Natural killer cell (primary cell): ENCODE measurements at regions not wholly inside any gene's neighbourhood (a gene's known extent, or its start where the extent isn't known, plus 50 kb on each side); places are given as distances from the start of the nearest gene placed in this dataset.
"Not testable (repeated sequence)": the region's sequence is repeated elsewhere in the genome, so short reads cannot be mapped to it uniquely, and the experiment has no call there.

Experiments used
- ATAC-seq, 3 donors: fragments of 150-1000 bp in 2 of 3; fragments of 200-7000 bp in 1 of 3; cut with Tn5 transposase; 1 replicate in 1 of 3; 2 replicates in 2 of 3; pipeline ENCODE4 v1.10.0; 2021; ENCODE audit warnings: mild to moderate bottlenecking in 2 of 3, moderate library complexity in 2 of 3
- DNase-seq, 2 donors: peaks; one replicate each; pipeline versions ENCODE4 v3.0.0 to v3.0.0-alpha.2; 2013 to 2021; ENCODE audit warnings: mixed read lengths in 1 of 2
- H3K27ac ChIP-seq: one replicate; pipeline ENCODE4 v1.5.1; 2013; ENCODE audit warnings: mild to moderate bottlenecking, low read length
- H3K27me3 ChIP-seq: one replicate; pipeline ENCODE4 v1.6.1; 2013; ENCODE audit warnings: low read length; ENCODE audit not compliant: control insufficient read depth, insufficient read depth
- H3K36me3 ChIP-seq: one replicate; pipeline ENCODE4 v1.6.1; 2013; ENCODE audit warnings: low read length; ENCODE audit not compliant: control insufficient read depth, insufficient read depth
- H3K4me1 ChIP-seq: one replicate; pipeline ENCODE4 v1.6.1; 2013; ENCODE audit warnings: low read length; ENCODE audit not compliant: control insufficient read depth, insufficient read depth
- H3K4me3 ChIP-seq: one replicate; pipeline ENCODE4 v1.5.1; 2013; ENCODE audit warnings: low read length
- H3K9me3 ChIP-seq: one replicate; pipeline ENCODE4 v1.6.1; 2013; ENCODE audit warnings: low read length; ENCODE audit not compliant: control insufficient read depth, insufficient read depth
- H3K27ac Mint-ChIP-seq, 2 donors: one replicate each; pipeline ENCODE4 v1.8.0; 2022; ENCODE audit warnings: mild to moderate bottlenecking in 2 of 2, mixed read lengths in 2 of 2, moderate library complexity in 1 of 2
- H3K27me3 Mint-ChIP-seq, 2 donors: one replicate each; pipeline ENCODE4 v1.8.0; 2022; ENCODE audit warnings: low read depth in 2 of 2, mixed read lengths in 2 of 2
- H3K36me3 Mint-ChIP-seq: one replicate; pipeline ENCODE4 v1.8.0; 2022; ENCODE audit warnings: mixed read lengths
- H3K4me1 Mint-ChIP-seq, 2 donors: one replicate each; pipeline ENCODE4 v1.8.0; 2022; ENCODE audit warnings: mixed read lengths in 2 of 2
- H3K4me3 Mint-ChIP-seq: one replicate; pipeline ENCODE4 v1.8.0; 2022; ENCODE audit warnings: mild to moderate bottlenecking, moderate library complexity, mixed read lengths
- H3K9me3 Mint-ChIP-seq, 2 donors: one replicate each; pipeline ENCODE4 v1.8.0; 2022; ENCODE audit warnings: mixed read lengths in 2 of 2
- whole genome bisulfite sequencing: methylation state at CpG from one replicate; pipeline ENCODE4 v1.1.7; 2013; ENCODE audit warnings: missing lambda C conversion rate; ENCODE audit not compliant: insufficient coverage; 5-methylcytosine and 5-hydroxymethylcytosine counted together
- intact Hi-C: fragments of 100-400 bp; cut with micrococcal nuclease; formaldehyde crosslinking; loops from one replicate; pipeline ENCODE4 v1.14.2; 2022
- TF ChIP-seq, protein P1 (sequence below): fragments of 200-600 bp; IDR thresholded peaks from one replicate; pipeline ENCODE4 v1.8.0; 2022; ENCODE audit warnings: antibody characterized with exemption

DNA sequence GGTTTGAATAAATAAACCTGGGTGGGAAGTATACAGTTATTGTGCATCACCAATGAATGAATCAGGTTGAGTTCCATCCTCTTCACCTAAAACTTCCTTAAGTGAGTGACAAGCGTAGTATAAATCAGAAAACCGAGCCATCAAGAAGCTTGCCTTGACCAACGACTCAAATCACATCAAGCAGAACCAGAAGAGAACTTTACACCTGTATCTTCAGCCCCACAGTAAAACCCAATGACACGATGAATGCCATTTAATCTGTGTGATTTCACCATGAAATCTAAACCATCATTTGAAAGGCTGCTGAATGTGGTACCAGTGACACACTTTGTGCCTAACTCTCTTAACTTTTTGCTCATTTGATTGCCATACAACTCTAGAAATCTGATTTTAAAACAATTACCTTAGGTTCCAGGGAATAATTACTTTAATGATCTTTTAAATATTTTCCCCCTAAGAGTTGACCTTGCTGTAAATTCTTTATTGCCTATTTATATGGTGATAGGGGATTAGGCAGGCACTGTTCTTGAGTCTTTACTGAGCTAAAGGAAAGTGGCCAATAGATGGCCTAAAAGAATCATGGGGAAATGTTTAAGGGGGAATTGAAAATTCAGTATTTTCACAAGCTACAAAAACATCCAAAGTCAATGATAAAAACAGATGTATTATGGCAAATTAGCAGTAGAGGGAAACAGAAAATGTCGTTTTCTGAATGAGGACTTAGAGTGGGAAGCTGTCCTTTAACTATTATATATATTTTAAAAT is 152.0 kb upstream of the EYA4 start:
- H3K27me3 Mint-ChIP-seq = no peaks in the 10 kb centered on the region
- Histone ChIP-seq H3K27ac (no peak overlapping the region), H3K4me1 (no peaks in the 10 kb centered on the region), H3K27me3 (no peaks in the 10 kb centered on the region), H3K36me3 (no peaks in the 10 kb centered on the region), H3K9me3 (no peaks in the 10 kb centered on the region), H3K4me3 (no peak overlapping the region)
- no peak for DNase-seq
- no peaks in the 10 kb centered on the region for H3K36me3 Mint-ChIP-seq
- no peaks in the 10 kb centered on the region for H3K4me1 Mint-ChIP-seq
- ATAC-seq = no peak
- intact Hi-C loops = no loop called here
- no peak overlapping the region for H3K4me3 Mint-ChIP-seq
- no peak overlapping the region for H3K27ac Mint-ChIP-seq
- 83% methylated on average over 4 of the region's 5 CpGs for WGBS
- peaks cover 2 to 3% of the 10 kb centered on the region in 2 donors for H3K9me3 Mint-ChIP-seq
- TF ChIP-seq, protein P1, sequence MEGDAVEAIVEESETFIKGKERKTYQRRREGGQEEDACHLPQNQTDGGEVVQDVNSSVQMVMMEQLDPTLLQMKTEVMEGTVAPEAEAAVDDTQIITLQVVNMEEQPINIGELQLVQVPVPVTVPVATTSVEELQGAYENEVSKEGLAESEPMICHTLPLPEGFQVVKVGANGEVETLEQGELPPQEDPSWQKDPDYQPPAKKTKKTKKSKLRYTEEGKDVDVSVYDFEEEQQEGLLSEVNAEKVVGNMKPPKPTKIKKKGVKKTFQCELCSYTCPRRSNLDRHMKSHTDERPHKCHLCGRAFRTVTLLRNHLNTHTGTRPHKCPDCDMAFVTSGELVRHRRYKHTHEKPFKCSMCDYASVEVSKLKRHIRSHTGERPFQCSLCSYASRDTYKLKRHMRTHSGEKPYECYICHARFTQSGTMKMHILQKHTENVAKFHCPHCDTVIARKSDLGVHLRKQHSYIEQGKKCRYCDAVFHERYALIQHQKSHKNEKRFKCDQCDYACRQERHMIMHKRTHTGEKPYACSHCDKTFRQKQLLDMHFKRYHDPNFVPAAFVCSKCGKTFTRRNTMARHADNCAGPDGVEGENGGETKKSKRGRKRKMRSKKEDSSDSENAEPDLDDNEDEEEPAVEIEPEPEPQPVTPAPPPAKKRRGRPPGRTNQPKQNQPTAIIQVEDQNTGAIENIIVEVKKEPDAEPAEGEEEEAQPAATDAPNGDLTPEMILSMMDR = no peak

DNA sequence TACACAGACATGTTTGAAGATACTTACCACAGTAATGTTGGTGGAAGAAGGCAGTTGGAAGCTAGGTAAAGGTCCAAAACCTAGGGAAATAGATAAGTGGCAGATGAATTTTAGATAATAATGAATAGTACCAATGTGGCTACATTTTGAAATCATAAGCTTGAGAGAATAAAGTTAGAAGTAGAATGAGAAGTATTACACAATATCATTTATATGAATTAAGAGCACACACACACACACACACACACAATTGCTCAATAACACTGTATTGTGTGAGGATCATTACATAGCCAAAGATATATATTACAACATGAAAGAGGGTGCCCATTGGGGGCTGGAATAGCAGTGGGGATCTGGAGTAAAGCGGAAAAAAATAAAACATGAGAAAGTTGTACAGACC is 149.0 kb upstream of the EYA4 start:
- H3K4me1 Mint-ChIP-seq = no peaks in the 10 kb centered on the region
- H3K36me3 Mint-ChIP-seq = no peaks in the 10 kb centered on the region
- H3K4me1 ChIP-seq = no peaks in the 10 kb centered on the region
- H3K27ac ChIP-seq = no peak overlapping the region
- H3K27me3 ChIP-seq = no peaks in the 10 kb centered on the region
- no peak overlapping the region for H3K27ac Mint-ChIP-seq
- no peak overlapping the region for H3K4me3 Mint-ChIP-seq
- no peaks in the 10 kb centered on the region for H3K9me3 ChIP-seq
- no peak for ATAC-seq
- no peak overlapping the region for H3K4me3 ChIP-seq
- intact Hi-C loops = no loop called here
- no peak for DNase-seq
- 100% methylated on average over 1 of the region's 1 CpG for WGBS
- peaks cover 2% of the 10 kb centered on the region in 2 donors for H3K9me3 Mint-ChIP-seq
- H3K36me3 ChIP-seq = no peaks in the 10 kb centered on the region
- no peaks in the 10 kb centered on the region for H3K27me3 Mint-ChIP-seq
- TF ChIP-seq, protein P1 = no peak

DNA sequence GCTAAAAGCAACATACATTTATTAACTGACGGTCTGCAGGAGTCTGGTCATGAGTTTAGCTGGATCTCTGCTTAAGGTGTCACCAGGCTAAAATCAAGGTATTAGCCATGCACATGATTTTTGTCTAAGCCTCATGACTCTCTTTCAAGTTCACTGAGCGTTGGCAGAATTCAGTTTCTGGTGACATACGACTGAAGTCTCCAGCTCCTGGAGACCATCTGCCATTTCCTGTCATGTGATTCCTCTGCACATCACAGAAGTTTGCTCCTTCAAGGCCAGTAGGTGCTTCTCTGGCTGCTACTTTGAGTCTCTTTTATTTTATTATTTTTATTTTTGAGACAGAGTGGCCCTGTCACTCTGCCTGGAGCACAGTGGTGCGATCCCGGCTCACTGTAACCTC is 148.4 kb upstream of the EYA4 start:
- Histone ChIP-seq H3K27me3 (no peaks in the 10 kb centered on the region), H3K27ac (no peak overlapping the region), H3K36me3 (no peaks in the 10 kb centered on the region), H3K4me1 (no peaks in the 10 kb centered on the region), H3K9me3 (no peaks in the 10 kb centered on the region), H3K4me3 (no peak overlapping the region)
- TF ChIP-seq, protein P1 = no peak
- DNase-seq = no peak
- H3K27ac Mint-ChIP-seq = no peak overlapping the region
- no peaks in the 10 kb centered on the region for H3K4me1 Mint-ChIP-seq
- H3K27me3 Mint-ChIP-seq = no peaks in the 10 kb centered on the region
- ATAC-seq = no peak
- intact Hi-C loops = no loop called here
- 71% methylated on average over 5 of the region's 5 CpGs for WGBS
- H3K4me3 Mint-ChIP-seq = no peak overlapping the region
- peaks cover 2 to 5% of the 10 kb centered on the region in 2 donors for H3K9me3 Mint-ChIP-seq
- H3K36me3 Mint-ChIP-seq = no peaks in the 10 kb centered on the region

DNA sequence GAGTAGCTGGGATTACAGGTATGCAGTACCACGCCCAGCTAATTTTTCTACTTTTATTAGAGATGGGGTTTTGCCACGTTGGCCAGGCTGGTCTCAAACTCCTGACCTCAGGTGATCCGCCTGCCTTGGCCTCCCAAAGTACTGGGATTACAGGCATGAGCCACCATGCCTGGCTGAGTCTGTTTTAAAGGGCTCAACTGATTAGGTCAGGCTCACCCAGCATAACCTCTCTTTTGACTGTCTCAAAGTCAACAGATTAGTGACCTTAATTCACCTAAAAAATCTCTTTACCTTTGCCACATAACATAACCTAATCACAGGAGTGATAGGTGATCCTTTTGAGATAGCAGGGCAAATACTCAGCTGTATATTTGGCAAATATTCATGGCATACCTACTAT is 147.9 kb upstream of the EYA4 start:
- H3K27me3 ChIP-seq, H3K4me3 Mint-ChIP-seq, H3K27ac ChIP-seq, H3K27me3 Mint-ChIP-seq, H3K36me3 Mint-ChIP-seq, H3K27ac Mint-ChIP-seq, H3K4me3 ChIP-seq, H3K4me1 ChIP-seq, H3K36me3 ChIP-seq, H3K4me1 Mint-ChIP-seq, DNase-seq, intact Hi-C loops, H3K9me3 ChIP-seq, H3K9me3 Mint-ChIP-seq, ATAC-seq: not testable (repeated sequence)
- WGBS = 80% methylated on average over 3 of the region's 3 CpGs
